ENCODE measurements at regions not wholly inside any gene's neighbourhood (a gene's known extent, or its start where the extent isn't known, plus 50 kb on each side); places are given as distances from the start of the nearest gene placed in this dataset.

- Histone ChIP-seq H3K9me3 (ENCODE audit: control insufficient read depth, insufficient read depth, low read length) (no peaks in the 10 kb centered on the region), H3K27ac (ENCODE audit: low read depth, low read length) (no peak overlapping the region), H3K4me3 (ENCODE audit: low read depth, low read length) (no peak overlapping the region), H3K27me3 (ENCODE audit: control insufficient read depth, insufficient read depth, low read length) (no peaks in the 10 kb centered on the region)
- CTCF ChIA-PET: no interaction called here
- no peak for DNase-seq (ENCODE audit: low read depth, low spot score)
- POLR2A ChIA-PET: no interaction called here
- TF ChIP-seq CTCF (IDR thresholded peaks at IDR 0.05; ENCODE audit: low read depth, low read length): no peak
These were observed 509.4 kb downstream of the ISL1 start for GRCh38 chr5:51892680-51893079.

- no peak for DNase-seq (ENCODE audit: low read depth, low spot score)
- TF ChIP-seq CTCF (IDR thresholded peaks at IDR 0.05; ENCODE audit: low read depth, low read length): no peak
- H3K9me3 ChIP-seq (ENCODE audit: control insufficient read depth, insufficient read depth, low read length): no peaks in the 10 kb centered on the region; the same call in 1 of the 2 replicates
- H3K27me3 ChIP-seq (ENCODE audit: control insufficient read depth, insufficient read depth, low read length): no peaks in the 10 kb centered on the region
- CTCF ChIA-PET: no interaction called here
- H3K4me3 ChIP-seq (ENCODE audit: low read depth, low read length): no peak overlapping the region
- H3K27ac ChIP-seq (ENCODE audit: low read depth, low read length): no peak overlapping the region
- POLR2A ChIA-PET: no interaction called here
These were observed 512.6 kb downstream of the ISL1 start for GRCh38 chr5:51895834-51896233.

- no peak for DNase-seq (ENCODE audit: low read depth, low spot score)
- Histone ChIP-seq H3K9me3 (ENCODE audit: control insufficient read depth, insufficient read depth, low read length) (peaks cover 4% of the 10 kb centered on the region; the same call in 1 of the 2 replicates), H3K27me3 (ENCODE audit: control insufficient read depth, insufficient read depth, low read length) (no peaks in the 10 kb centered on the region), H3K4me3 (ENCODE audit: low read depth, low read length) (no peak overlapping the region), H3K27ac (ENCODE audit: low read depth, low read length) (no peak overlapping the region)
- ChIA-PET CTCF (no interaction called here), POLR2A (no interaction called here)
- no peak for TF ChIP-seq CTCF (IDR thresholded peaks at IDR 0.05; ENCODE audit: low read depth, low read length)
These were observed 519.3 kb downstream of the ISL1 start for GRCh38 chr5:51902512-51902911.

GRCh38 chr5:51908215-51908614 lies 525.0 kb downstream of the ISL1 start:
- ChIA-PET POLR2A (no interaction called here), CTCF (no interaction called here)
- Histone ChIP-seq H3K4me3 (ENCODE audit: low read depth, low read length) (no peak overlapping the region), H3K27me3 (ENCODE audit: control insufficient read depth, insufficient read depth, low read length) (no peaks in the 10 kb centered on the region), H3K27ac (ENCODE audit: low read depth, low read length) (no peak overlapping the region), H3K9me3 (ENCODE audit: control insufficient read depth, insufficient read depth, low read length) (peaks cover 4% of the 10 kb centered on the region; the same call in 1 of the 2 replicates)
- no peak for DNase-seq (ENCODE audit: low read depth, low spot score)
- no peak for TF ChIP-seq CTCF (IDR thresholded peaks at IDR 0.05; ENCODE audit: low read depth, low read length)

- CTCF ChIA-PET: no interaction called here
- POLR2A ChIA-PET: no interaction called here
- no peak overlapping the region for H3K4me3 ChIP-seq (ENCODE audit: low read depth, low read length)
- no peaks in the 10 kb centered on the region for H3K27me3 ChIP-seq (ENCODE audit: control insufficient read depth, insufficient read depth, low read length)
- peaks cover 8% of the 10 kb centered on the region; the same call in 1 of the 2 replicates for H3K9me3 ChIP-seq (ENCODE audit: control insufficient read depth, insufficient read depth, low read length)
- H3K27ac ChIP-seq (ENCODE audit: low read depth, low read length): no peak overlapping the region
- no peak for DNase-seq (ENCODE audit: low read depth, low spot score)
- TF ChIP-seq CTCF (IDR thresholded peaks at IDR 0.05; ENCODE audit: low read depth, low read length): no peak
These were observed 561.4 kb downstream of the ISL1 start for GRCh38 chr5:51944500-51945125.
